ENCODE measurements at regions not wholly inside any gene's neighbourhood (a gene's known extent, or its start where the extent isn't known, plus 50 kb on each side); places are given as distances from the start of the nearest gene placed in this dataset.

DNA sequence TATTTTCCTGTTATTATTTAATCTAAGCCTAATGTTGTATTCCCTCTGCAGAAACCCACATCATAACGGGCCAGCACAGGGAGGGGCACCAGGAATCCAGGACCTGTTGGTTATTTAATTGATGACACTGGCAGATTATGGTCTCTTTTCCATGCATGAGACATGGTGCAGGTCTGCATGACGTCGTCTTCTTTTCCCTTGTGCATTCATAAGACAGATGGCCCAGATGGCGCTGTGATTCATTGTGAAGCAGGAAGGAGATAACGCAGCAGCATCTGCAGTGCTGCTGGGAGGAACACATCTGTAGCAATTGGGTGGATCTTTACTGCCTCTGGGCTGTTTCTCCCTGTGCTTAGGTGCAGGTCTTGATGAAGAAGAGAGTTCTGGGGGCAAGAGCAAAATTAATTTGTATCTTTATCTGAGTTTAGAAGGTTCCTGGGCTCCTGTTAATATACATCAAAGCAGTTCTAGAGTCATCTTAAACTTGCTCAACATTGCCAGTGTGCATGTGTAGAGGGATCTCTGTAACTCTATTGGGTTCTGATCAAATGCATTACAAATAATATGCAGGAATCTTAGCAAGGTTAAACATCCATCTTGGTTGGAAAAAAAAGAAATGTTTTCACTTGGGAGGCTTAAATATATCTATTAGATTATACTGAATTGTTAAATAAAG is 176.1 kb downstream of the PCSK1 start:
- H3K27me3 ChIP-seq (ENCODE audit: control insufficient read depth, insufficient read depth, low read length) = no peaks in the 10 kb centered on the region
- no peaks in the 10 kb centered on the region for H3K36me3 ChIP-seq (ENCODE audit: control insufficient read depth in 2 of 3, insufficient read depth in 3 of 3, low read length in 3 of 3)
- no peak overlapping the region for H3K27ac ChIP-seq (ENCODE audit: low read depth in 2 of 2, low read length in 2 of 2)
- TF ChIP-seq, protein P1, sequence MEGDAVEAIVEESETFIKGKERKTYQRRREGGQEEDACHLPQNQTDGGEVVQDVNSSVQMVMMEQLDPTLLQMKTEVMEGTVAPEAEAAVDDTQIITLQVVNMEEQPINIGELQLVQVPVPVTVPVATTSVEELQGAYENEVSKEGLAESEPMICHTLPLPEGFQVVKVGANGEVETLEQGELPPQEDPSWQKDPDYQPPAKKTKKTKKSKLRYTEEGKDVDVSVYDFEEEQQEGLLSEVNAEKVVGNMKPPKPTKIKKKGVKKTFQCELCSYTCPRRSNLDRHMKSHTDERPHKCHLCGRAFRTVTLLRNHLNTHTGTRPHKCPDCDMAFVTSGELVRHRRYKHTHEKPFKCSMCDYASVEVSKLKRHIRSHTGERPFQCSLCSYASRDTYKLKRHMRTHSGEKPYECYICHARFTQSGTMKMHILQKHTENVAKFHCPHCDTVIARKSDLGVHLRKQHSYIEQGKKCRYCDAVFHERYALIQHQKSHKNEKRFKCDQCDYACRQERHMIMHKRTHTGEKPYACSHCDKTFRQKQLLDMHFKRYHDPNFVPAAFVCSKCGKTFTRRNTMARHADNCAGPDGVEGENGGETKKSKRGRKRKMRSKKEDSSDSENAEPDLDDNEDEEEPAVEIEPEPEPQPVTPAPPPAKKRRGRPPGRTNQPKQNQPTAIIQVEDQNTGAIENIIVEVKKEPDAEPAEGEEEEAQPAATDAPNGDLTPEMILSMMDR (IDR thresholded peaks at IDR 0.05; ENCODE audit: borderline replicate concordance, extremely low read depth, insufficient read depth) = no peak
- no peak for FAIRE-seq
- H3K9ac ChIP-seq (ENCODE audit: low read length in 3 of 3) = no peak overlapping the region
- intact Hi-C loops (cut with DNase I) = no loop called here
- no peaks in the 10 kb centered on the region for H3K4me1 ChIP-seq (ENCODE audit: control insufficient read depth in 2 of 3, insufficient read depth in 2 of 3, low read depth in 1 of 3, low read length in 3 of 3)
- DNase-seq = peak in 1 of 5 donors; percentile 8
- no peaks in the 10 kb centered on the region for H3K9me3 ChIP-seq (ENCODE audit: control insufficient read depth in 2 of 3, insufficient read depth in 1 of 3, low read length in 3 of 3)
- H3K4me3 ChIP-seq (ENCODE audit: low read length in 3 of 3) = no peak overlapping the region

DNA sequence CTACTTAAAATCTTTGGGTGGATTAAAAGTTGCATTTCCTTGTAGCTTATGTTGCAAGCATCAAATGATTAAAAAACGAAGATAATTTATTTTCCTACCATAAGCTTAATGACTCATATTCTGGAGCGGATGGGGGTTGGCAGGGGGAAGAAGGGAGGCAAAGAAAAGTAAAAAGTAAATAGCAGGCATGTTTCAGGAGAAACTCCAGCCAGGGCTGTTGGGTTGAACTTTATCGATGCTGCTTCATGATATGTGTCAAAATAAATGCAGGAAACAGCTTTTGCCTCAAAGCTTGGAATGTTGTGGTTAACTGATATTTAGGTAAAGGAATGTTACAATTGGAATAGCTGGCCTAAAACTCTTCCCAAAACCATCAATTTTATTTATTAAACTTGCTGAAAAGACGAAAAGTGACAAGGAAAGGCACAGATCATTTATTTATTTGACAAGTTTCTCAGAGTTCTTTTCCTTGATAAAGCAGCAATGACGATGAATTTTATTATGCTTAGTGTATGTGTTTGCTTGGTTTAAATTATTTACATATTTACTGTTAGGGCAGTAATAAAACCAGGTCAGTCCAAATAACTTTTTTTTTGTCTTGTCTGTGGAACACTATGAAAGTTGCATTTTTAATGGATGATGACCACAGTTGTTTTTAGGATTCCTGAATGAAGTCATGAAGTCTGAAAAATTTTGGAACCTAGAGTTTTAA is 177.9 kb downstream of the PCSK1 start:
- TF ChIP-seq, protein P1 (IDR thresholded peaks at IDR 0.05; ENCODE audit: borderline replicate concordance, extremely low read depth, insufficient read depth) = no peak
- no peaks in the 10 kb centered on the region for H3K9me3 ChIP-seq (ENCODE audit: control insufficient read depth in 2 of 3, insufficient read depth in 1 of 3, low read length in 3 of 3)
- no peak overlapping the region for H3K4me3 ChIP-seq (ENCODE audit: low read length in 3 of 3)
- H3K9ac ChIP-seq (ENCODE audit: low read length in 3 of 3) = no peak overlapping the region
- intact Hi-C loops (cut with DNase I) = no loop called here
- no peak overlapping the region for H3K27ac ChIP-seq (ENCODE audit: low read depth in 2 of 2, low read length in 2 of 2)
- H3K36me3 ChIP-seq (ENCODE audit: control insufficient read depth in 2 of 3, insufficient read depth in 3 of 3, low read length in 3 of 3) = no peaks in the 10 kb centered on the region
- no peaks in the 10 kb centered on the region for H3K4me1 ChIP-seq (ENCODE audit: control insufficient read depth in 2 of 3, insufficient read depth in 2 of 3, low read depth in 1 of 3, low read length in 3 of 3)
- FAIRE-seq = peak; percentile 35
- H3K27me3 ChIP-seq (ENCODE audit: control insufficient read depth, insufficient read depth, low read length) = no peaks in the 10 kb centered on the region
- DNase-seq = peak in 2 of 5 donors; percentile 15 to 30

DNA sequence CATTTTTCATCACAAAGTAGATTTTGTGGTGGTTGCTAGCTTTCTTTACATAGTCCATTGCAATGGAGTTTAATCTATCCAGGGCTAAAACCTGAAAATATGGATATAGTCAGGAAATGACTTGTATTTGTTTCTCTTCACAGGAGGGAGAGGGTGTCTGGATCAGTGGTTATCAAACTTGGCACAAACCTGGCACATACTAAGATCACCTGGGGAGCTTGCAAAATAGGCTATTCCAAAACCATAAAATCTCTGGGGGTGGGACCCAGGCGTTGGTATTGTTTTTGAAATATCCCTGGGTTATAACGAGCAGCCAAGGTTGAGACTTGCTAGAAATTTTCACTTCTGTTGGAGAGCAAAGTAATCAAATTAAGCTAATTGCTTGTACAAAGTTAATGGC is 179.9 kb downstream of the PCSK1 start:
- Histone ChIP-seq H3K27ac (ENCODE audit: low read depth in 2 of 2, low read length in 2 of 2) (no peak overlapping the region), H3K4me3 (ENCODE audit: low read length in 3 of 3) (no peak overlapping the region), H3K9me3 (ENCODE audit: control insufficient read depth in 2 of 3, insufficient read depth in 1 of 3, low read length in 3 of 3) (no peaks in the 10 kb centered on the region), H3K27me3 (ENCODE audit: control insufficient read depth, insufficient read depth, low read length) (no peaks in the 10 kb centered on the region), H3K4me1 (ENCODE audit: control insufficient read depth in 2 of 3, insufficient read depth in 2 of 3, low read depth in 1 of 3, low read length in 3 of 3) (peaks cover 0 to 2% (median 0%) of the 10 kb centered on the region in 3 donors), H3K36me3 (ENCODE audit: control insufficient read depth in 2 of 3, insufficient read depth in 3 of 3, low read length in 3 of 3) (no peaks in the 10 kb centered on the region), H3K9ac (ENCODE audit: low read length in 3 of 3) (no peak overlapping the region)
- intact Hi-C loops (cut with DNase I) = no loop called here
- TF ChIP-seq, protein P1 (IDR thresholded peaks at IDR 0.05; ENCODE audit: borderline replicate concordance, extremely low read depth, insufficient read depth) = no peak
- DNase-seq (no peak), FAIRE-seq (no peak)
